ENCODE measurements at regions not wholly inside any gene's neighbourhood (a gene's known extent, or its start where the extent isn't known, plus 50 kb on each side); places are given as distances from the start of the nearest gene placed in this dataset.

GRCh38 chr2:56542213-56542612 is 358.4 kb downstream of the CCDC85A start:
- TF ChIP-seq EP300 (IDR thresholded peaks at IDR 0.05), result no peak
- no peak for TF ChIP-seq CTCF (IDR thresholded peaks at IDR 0.05)
- TF ChIP-seq POLR2A (IDR thresholded peaks at IDR 0.05), result no peak

All from tibial nerve (tissue), 4 donors.